Parathyroid adenoma (tissue), 2 donors: ENCODE measurements at regions not wholly inside any gene's neighbourhood (a gene's known extent, or its start where the extent isn't known, plus 50 kb on each side); places are given as distances from the start of the nearest gene placed in this dataset.

Experiments
- H2AFZ ChIP-seq: fragments of 300-600 bp; sonication (generic); one replicate; pipeline ENCODE4 v1.7.0; 2017; ENCODE audit warnings: antibody characterized with exemption, mild to moderate bottlenecking
- H3K27ac ChIP-seq: fragments of 300-600 bp; sonication (generic); one replicate; pipeline ENCODE4 v1.7.0; 2017
- H3K27me3 ChIP-seq: fragments of 300-600 bp; sonication (generic); one replicate; pipeline ENCODE4 v1.7.0; 2017; ENCODE audit warnings: low read length; ENCODE audit not compliant: control insufficient read depth, insufficient read depth
- H3K36me3 ChIP-seq: fragments of 300-600 bp; sonication (generic); one replicate; pipeline ENCODE4 v1.7.0; 2017; ENCODE audit warnings: low read length; ENCODE audit not compliant: control insufficient read depth, insufficient read depth
- H3K4me1 ChIP-seq: fragments of 300-600 bp; sonication (generic); one replicate; pipeline ENCODE4 v1.7.0; 2017; ENCODE audit warnings: control low read depth
- H3K4me2 ChIP-seq: fragments of 300-600 bp; sonication (generic); one replicate; pipeline ENCODE4 v1.7.0; 2017; ENCODE audit warnings: low read length
- H3K4me3 ChIP-seq: fragments of 300-600 bp; sonication (generic); one replicate; pipeline ENCODE4 v1.7.0; 2017; ENCODE audit warnings: low read depth, low read length
- H3K79me2 ChIP-seq: fragments of 300-600 bp; sonication (generic); one replicate; pipeline ENCODE4 v1.7.0; 2017; ENCODE audit warnings: control low read depth
- H3K9ac ChIP-seq: fragments of 300-600 bp; sonication (generic); one replicate; pipeline ENCODE4 v1.7.0; 2017; ENCODE audit warnings: mild to moderate bottlenecking
- H3K9me3 ChIP-seq: fragments of 300-600 bp; sonication (generic); one replicate; pipeline ENCODE4 v1.7.0; 2017; ENCODE audit warnings: low read length; ENCODE audit not compliant: control insufficient read depth
- TF ChIP-seq, protein P1 (sequence below): fragments of 300-600 bp; sonication (generic); IDR thresholded peaks from one replicate; pipeline ENCODE4 v1.7.0; 2017; ENCODE audit warnings: antibody characterized with exemption, mild to moderate bottlenecking
- donor health status: primary hyperparathyroidism.

DNA sequence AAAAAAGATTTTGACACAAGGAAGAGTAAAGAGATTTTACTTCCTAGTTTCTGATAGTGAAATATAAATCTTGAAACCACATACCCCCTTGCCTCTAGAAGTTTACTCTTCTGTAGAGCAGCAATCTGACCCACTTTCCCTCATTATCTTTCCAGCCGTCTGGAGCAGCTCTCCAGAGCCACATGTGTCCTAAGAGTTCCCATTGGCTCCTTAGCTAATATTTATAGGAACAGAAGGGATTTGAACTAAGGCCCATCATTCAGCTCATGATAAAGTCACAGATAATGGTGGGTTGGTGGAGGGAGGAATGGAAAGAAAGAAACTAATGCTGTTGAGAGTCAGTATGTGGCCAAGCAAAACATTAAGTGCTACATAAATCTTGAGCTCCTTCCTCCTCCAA, 121.8 kb downstream of the INHBA start:
- TF ChIP-seq, protein P1, sequence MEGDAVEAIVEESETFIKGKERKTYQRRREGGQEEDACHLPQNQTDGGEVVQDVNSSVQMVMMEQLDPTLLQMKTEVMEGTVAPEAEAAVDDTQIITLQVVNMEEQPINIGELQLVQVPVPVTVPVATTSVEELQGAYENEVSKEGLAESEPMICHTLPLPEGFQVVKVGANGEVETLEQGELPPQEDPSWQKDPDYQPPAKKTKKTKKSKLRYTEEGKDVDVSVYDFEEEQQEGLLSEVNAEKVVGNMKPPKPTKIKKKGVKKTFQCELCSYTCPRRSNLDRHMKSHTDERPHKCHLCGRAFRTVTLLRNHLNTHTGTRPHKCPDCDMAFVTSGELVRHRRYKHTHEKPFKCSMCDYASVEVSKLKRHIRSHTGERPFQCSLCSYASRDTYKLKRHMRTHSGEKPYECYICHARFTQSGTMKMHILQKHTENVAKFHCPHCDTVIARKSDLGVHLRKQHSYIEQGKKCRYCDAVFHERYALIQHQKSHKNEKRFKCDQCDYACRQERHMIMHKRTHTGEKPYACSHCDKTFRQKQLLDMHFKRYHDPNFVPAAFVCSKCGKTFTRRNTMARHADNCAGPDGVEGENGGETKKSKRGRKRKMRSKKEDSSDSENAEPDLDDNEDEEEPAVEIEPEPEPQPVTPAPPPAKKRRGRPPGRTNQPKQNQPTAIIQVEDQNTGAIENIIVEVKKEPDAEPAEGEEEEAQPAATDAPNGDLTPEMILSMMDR = no peak
- Histone ChIP-seq H3K9me3 (peaks cover 3% of the 10 kb centered on the region), H3K9ac (no peak overlapping the region), H3K27ac (no peak overlapping the region), H3K4me1 (no peaks in the 10 kb centered on the region), H3K79me2 (no peaks in the 10 kb centered on the region), H2AFZ (no peak overlapping the region), H3K4me3 (no peak overlapping the region), H3K4me2 (no peak overlapping the region), H3K27me3 (no peaks in the 10 kb centered on the region), H3K36me3 (no peaks in the 10 kb centered on the region)

DNA sequence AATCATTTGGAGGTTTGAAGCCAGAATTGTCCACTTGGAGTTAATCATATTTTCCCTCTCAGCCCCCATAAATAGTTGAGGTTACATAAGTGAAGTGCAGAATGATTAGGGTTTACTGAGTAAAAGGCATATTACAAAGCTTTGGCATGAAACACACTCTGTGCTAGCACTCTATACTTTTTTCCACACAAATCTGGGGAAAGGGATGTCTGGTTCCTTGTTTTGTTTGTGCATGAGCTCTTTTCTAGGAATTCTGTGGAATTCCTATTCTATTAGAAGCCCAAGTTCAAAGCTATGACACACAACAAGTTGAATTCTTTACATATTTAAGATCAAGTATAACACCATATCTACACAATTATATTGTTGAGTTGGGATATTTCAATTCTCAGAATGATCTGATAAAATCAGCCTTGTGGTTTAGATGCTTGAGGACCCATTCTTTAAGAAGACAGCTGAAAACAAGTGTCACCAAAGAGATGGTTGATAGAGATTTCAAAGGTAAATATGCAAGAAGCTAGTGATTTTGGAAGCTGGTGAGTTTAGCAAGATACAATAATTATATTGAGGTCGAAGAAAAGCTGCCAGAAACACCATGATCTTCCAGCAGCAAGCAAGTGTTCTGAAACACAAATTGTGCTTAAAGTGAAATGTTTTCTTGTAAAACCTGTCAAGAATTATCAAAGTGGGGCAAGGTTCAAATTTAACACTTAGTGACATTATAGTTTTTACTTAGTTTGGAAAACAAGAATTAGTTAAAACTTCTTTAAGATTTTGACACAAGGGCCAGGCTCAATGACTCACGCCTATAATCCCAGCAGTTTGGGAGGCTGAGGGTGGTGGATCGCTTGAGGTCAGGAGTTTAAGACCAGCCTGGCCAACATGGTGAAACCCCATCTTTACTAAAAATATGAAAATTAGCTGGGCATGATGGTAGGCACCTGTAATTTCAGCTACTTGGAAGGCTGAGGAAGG, 122.6 kb downstream of the INHBA start:
- TF ChIP-seq, protein P1 = no peak

DNA sequence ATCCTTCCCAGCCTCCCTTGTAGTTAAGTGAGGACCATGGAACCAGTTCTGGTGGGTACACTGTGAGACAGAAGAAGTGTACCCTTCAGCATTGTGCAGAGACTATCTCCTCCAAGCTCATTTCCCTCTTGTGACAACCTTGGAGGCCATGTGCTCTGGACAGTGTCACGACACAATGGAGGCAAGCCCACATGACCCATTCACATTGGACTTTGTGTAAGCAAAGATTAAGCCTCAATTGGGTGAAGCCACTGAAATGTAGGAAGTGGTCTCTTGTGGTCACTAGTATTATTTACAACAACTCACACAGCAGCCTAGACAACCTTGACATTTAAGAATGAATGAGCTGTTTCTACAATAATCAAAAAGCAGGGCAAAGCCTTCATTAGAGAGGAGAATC, 124.2 kb downstream of the INHBA start:
- no peak overlapping the region for H3K4me2 ChIP-seq
- no peaks in the 10 kb centered on the region for H3K79me2 ChIP-seq
- H3K9me3 ChIP-seq = peaks cover 1% of the 10 kb centered on the region
- H2AFZ ChIP-seq = no peak overlapping the region
- no peaks in the 10 kb centered on the region for H3K36me3 ChIP-seq
- TF ChIP-seq, protein P1 = no peak
- no peak overlapping the region for H3K27ac ChIP-seq
- H3K9ac ChIP-seq = no peak overlapping the region
- no peaks in the 10 kb centered on the region for H3K27me3 ChIP-seq
- no peak overlapping the region for H3K4me3 ChIP-seq
- H3K4me1 ChIP-seq = no peaks in the 10 kb centered on the region

More for the DNA sequence above, 122.6 kb downstream of the INHBA start:
- no peak overlapping the region for H3K4me3 ChIP-seq
- H3K4me1 ChIP-seq = no peaks in the 10 kb centered on the region
- no peaks in the 10 kb centered on the region for H3K79me2 ChIP-seq
- no peak overlapping the region for H3K4me2 ChIP-seq
- no peak overlapping the region for H2AFZ ChIP-seq
- no peaks in the 10 kb centered on the region for H3K27me3 ChIP-seq
- no peaks in the 10 kb centered on the region for H3K36me3 ChIP-seq
- H3K9me3 ChIP-seq = peaks cover 3% of the 10 kb centered on the region
- H3K9ac ChIP-seq = no peak overlapping the region
- no peak overlapping the region for H3K27ac ChIP-seq

DNA sequence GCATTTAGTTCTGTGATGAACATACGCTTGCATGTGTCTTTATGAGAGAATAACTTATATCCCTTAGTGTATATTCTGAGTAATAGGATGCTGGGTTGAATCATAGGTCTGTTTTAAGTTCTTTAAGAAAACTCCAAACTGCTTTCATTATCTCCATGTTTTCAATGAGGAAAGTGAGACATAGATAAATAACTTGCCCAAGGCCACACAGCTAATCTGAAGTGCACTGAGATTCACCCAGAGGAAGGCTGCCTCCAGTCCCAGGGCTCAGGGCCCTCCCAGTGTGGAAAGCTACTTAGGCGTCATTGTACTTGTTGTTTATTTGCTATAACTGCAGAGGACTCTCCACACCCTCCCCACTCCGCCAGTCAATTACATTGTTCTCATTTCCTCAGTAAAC, 126.7 kb downstream of the INHBA start:
- H3K27ac ChIP-seq = no peak overlapping the region
- H3K4me1 ChIP-seq = no peaks in the 10 kb centered on the region
- H3K27me3 ChIP-seq = no peaks in the 10 kb centered on the region
- H3K36me3 ChIP-seq = no peaks in the 10 kb centered on the region
- H3K4me3 ChIP-seq = no peak overlapping the region
- no peaks in the 10 kb centered on the region for H3K79me2 ChIP-seq
- H3K4me2 ChIP-seq = no peak overlapping the region
- TF ChIP-seq, protein P1 = no peak
- H3K9ac ChIP-seq = no peak overlapping the region
- H2AFZ ChIP-seq = no peak overlapping the region
- no peaks in the 10 kb centered on the region for H3K9me3 ChIP-seq
